Psoas muscle (tissue), 7 donors: ENCODE measurements at regions not wholly inside any gene's neighbourhood (a gene's known extent, or its start where the extent isn't known, plus 50 kb on each side); places are given as distances from the start of the nearest gene placed in this dataset.

Experiments used
- ATAC-seq, 4 donors: fragments of 200-7000 bp; cut with Tn5 transposase; one replicate each; pipeline ENCODE4 v1.9.1; 2020; ENCODE audit warnings: moderate library complexity in 3 of 4, mild to moderate bottlenecking in 2 of 4
- DNase-seq, 2 donors: peaks; one replicate each; pipeline ENCODE4 v3.0.0-alpha.2; 2020
- H3K27ac ChIP-seq: fragments of 200-600 bp; one replicate; pipeline ENCODE4 v1.8.0; 2022
- H3K27me3 ChIP-seq, 3 donors: fragments of 200-600 bp in 1 of 3; one replicate each; pipeline versions ENCODE4 v1.6.1 to v1.8.0; 2013 to 2022; ENCODE audit warnings: low read length in 2 of 3, mild to moderate bottlenecking in 2 of 3, moderate library complexity in 1 of 3; ENCODE audit not compliant: insufficient read depth in 3 of 3
- H3K36me3 ChIP-seq, 2 donors: fragments of 200-600 bp in 1 of 2; one replicate each; pipeline versions ENCODE4 v1.6.1 to v1.8.0; 2013 to 2022; ENCODE audit warnings: low read depth in 1 of 2, mild to moderate bottlenecking in 1 of 2, moderate library complexity in 1 of 2; ENCODE audit not compliant: insufficient read depth in 1 of 2
- H3K4me1 ChIP-seq: fragments of 200-600 bp; one replicate; pipeline ENCODE4 v1.8.0; 2022
- H3K4me3 ChIP-seq: fragments of 200-600 bp; one replicate; pipeline ENCODE4 v1.8.0; 2022; ENCODE audit warnings: mild to moderate bottlenecking
- H3K9me3 ChIP-seq: fragments of 200-600 bp; one replicate; pipeline ENCODE4 v1.8.0; 2022
- WGBS, 3 donors: extraction: QIAGEN DNeasy Blood & Tissue Kit; methylation state at CpG; one replicate each; pipeline versions ENCODE4 v1.1.6 to v1.1.7; 2013; 5-methylcytosine and 5-hydroxymethylcytosine counted together
- intact Hi-C, 2 donors: fragments of 100-400 bp; cut with DNase I; formaldehyde crosslinking; loops; one replicate each; pipeline versions ENCODE4 v1.11.0 to v1.14.2; 2022
- TF ChIP-seq, protein P1 (sequence below): fragments of 200-600 bp; IDR thresholded peaks from one replicate; pipeline ENCODE4 v1.8.0; 2022; ENCODE audit warnings: antibody characterized with exemption
- donor health status: healthy with polysubstance abuse.
- donor health status: DM: no; HTN: no; CAD: no; lungs with moderate emphysema.
- donor health status: Bipolar disorder and iron deficiency.
- donor health status: healthy.
- donor health status: DM: yes; HTN: yes; CAD: no.
- donor health status: DM: no; HTN: no; CAD: no.
- donor health status: DM: yes; HTN: yes; CAD: no.

DNA sequence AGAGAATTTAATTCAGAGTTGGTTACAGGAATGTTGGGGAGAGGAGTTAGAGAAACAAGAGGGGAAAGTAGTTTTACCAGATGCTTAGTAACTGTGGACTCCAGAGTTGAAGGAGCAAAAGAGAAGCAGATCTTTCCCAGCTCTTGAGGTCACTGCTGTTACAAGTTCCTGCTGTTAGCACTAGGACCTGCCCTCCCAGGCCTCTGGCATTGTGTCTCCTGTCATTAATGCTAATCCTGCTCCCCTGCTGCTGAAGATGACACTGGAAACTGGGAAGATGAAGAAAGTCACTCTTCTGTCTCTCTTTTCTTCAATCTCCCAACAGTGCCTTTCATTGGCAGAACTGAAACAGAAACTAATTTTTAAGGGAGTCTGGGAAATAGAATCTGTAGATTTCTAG, 845.6 kb downstream of the ADGRL2 start:
- no peaks in the 10 kb centered on the region for H3K4me1 ChIP-seq
- H3K9me3 ChIP-seq, result no peaks in the 10 kb centered on the region
- H3K4me3 ChIP-seq, result no peak overlapping the region
- H3K36me3 ChIP-seq, result no peaks in the 10 kb centered on the region
- H3K27me3 ChIP-seq, result no peaks in the 10 kb centered on the region
- DNase-seq (no peak), ATAC-seq (no peak)
- TF ChIP-seq, protein P1, sequence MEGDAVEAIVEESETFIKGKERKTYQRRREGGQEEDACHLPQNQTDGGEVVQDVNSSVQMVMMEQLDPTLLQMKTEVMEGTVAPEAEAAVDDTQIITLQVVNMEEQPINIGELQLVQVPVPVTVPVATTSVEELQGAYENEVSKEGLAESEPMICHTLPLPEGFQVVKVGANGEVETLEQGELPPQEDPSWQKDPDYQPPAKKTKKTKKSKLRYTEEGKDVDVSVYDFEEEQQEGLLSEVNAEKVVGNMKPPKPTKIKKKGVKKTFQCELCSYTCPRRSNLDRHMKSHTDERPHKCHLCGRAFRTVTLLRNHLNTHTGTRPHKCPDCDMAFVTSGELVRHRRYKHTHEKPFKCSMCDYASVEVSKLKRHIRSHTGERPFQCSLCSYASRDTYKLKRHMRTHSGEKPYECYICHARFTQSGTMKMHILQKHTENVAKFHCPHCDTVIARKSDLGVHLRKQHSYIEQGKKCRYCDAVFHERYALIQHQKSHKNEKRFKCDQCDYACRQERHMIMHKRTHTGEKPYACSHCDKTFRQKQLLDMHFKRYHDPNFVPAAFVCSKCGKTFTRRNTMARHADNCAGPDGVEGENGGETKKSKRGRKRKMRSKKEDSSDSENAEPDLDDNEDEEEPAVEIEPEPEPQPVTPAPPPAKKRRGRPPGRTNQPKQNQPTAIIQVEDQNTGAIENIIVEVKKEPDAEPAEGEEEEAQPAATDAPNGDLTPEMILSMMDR, result no peak
- H3K27ac ChIP-seq, result no peak overlapping the region
- intact Hi-C loops, result no loop called here

DNA sequence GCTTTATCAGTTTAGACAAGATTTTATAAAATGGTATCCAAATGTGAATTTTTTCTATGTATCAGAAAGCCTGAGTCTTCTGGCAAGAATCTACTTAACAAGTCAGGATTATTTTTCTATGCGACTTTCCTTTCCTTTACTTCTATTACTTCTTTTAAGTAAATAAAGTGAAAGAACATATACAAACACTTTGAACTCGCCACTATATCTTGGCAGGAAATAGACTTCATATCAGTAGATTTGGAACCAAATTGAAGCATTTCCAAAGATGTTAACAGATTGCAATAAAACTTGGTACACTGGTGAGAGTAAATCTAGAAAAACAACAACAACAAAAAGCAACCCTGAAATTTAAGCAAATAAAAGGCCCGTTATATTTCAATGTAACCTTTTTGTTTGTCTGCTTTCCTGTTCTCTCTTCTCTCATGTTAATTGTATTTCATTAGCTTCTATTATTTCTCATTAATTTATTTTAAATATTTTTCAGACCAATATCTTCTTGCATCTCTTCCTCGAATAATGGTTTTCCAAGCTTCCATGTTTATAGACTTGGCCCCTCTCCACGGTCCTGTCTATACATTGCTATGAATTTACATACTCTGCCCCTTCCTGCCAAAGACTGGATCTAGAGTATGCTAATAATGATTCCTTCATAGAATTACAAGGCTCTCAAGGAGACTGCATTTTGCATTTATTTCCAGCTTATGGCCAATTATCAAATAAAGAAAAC, 843.6 kb downstream of the ADGRL2 start:
- 82 to 86% (median 84%) methylated on average over 5 of the region's 5 CpGs for WGBS, 3 donors
- H3K27ac ChIP-seq, result no peak overlapping the region
- TF ChIP-seq, protein P1, result no peak
- intact Hi-C loops, result no loop called here
- H3K4me1 ChIP-seq, result no peaks in the 10 kb centered on the region
- no peaks in the 10 kb centered on the region for H3K9me3 ChIP-seq
- no peaks in the 10 kb centered on the region for H3K36me3 ChIP-seq
- no peaks in the 10 kb centered on the region for H3K27me3 ChIP-seq
- H3K4me3 ChIP-seq, result no peak overlapping the region
- ATAC-seq (no peak), DNase-seq (no peak)

DNA sequence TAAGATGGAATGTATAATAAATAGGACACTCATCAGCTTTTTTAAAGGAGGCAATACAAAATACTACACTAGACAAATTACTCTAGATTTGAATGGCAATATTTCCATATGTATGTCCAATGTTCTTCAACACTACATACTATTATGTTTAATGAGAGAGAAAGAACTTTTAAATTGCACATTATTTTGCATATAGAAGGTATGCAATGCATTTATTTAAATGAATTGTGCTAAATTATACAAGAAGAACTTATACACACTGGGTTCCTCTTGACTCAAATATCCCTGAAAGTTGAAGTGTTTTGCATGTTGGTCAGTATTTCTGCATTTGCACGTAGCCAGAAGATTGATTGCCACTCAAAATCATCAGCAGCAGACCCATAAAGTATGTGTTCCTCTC, 839.6 kb downstream of the ADGRL2 start:
- no peaks in the 10 kb centered on the region for H3K9me3 ChIP-seq
- no peak for ATAC-seq
- TF ChIP-seq, protein P1, result no peak
- no peaks in the 10 kb centered on the region for H3K36me3 ChIP-seq
- intact Hi-C loops, result no loop called here
- DNase-seq, result no peak
- H3K4me3 ChIP-seq, result no peak overlapping the region
- H3K4me1 ChIP-seq, result no peaks in the 10 kb centered on the region
- H3K27me3 ChIP-seq, result no peaks in the 10 kb centered on the region
- 68 to 89% (median 73%) methylated on average over 1 of the region's 1 CpG for WGBS, 3 donors
- no peak overlapping the region for H3K27ac ChIP-seq

DNA sequence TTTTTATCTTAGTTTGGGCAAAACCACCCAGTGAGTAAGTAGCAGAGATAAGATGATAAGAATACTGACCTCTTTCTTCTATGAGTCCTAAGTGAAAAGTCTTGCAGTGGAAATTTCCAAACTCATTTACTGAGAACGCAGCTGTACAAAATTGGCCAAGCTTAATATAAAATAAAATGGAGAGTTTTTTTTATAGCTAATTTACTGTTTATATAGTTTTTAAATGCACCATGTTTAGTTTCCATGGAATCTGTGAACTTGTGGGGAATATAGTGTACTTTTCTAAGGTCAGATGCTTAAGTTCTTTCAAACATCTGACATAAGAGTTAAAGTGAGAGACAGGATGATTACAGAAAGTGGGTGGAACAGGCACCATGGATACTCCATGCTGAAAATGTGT, 833.5 kb downstream of the ADGRL2 start:
- H3K27me3 ChIP-seq, result no peaks in the 10 kb centered on the region
- WGBS, 3 donors, result 39 to 90% (median 82%) methylated on average over 1 of the region's 1 CpG
- no peak overlapping the region for H3K27ac ChIP-seq
- ATAC-seq (no peak), DNase-seq (no peak)
- intact Hi-C loops, result no loop called here
- no peaks in the 10 kb centered on the region for H3K9me3 ChIP-seq
- TF ChIP-seq, protein P1, result no peak
- H3K4me3 ChIP-seq, result no peak overlapping the region
- no peaks in the 10 kb centered on the region for H3K36me3 ChIP-seq
- no peaks in the 10 kb centered on the region for H3K4me1 ChIP-seq

DNA sequence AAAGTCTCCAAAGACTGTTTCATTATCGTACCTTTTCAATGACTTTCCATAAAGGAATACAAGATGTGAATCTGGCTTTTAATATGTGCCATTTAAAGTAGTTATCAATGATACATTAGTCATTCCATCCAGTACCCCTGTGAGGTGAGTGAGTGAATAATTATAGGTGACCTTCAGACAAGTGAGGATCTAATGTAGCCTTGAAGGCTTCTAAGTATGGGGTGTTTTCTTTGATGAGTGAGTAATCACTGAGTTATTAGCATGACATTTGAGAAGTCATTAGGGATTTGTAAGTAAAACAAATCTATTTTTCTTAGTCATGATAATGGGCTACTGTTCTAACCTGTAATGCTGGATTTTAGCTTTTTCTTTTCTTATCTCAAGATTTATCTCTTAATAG, 831.4 kb downstream of the ADGRL2 start:
- no peak overlapping the region for H3K27ac ChIP-seq
- intact Hi-C loops, result no loop called here
- H3K4me1 ChIP-seq, result no peaks in the 10 kb centered on the region
- no peak overlapping the region for H3K4me3 ChIP-seq
- H3K9me3 ChIP-seq, result no peaks in the 10 kb centered on the region
- H3K27me3 ChIP-seq, result no peaks in the 10 kb centered on the region
- 85 to 94% (median 92%) methylated on average over 1 of the region's 1 CpG for WGBS, 3 donors
- H3K36me3 ChIP-seq, result no peaks in the 10 kb centered on the region
- TF ChIP-seq, protein P1, result no peak
- ATAC-seq (no peak), DNase-seq (no peak)
